ACHN (cell line): ENCODE measurements at regions not wholly inside any gene's neighbourhood (a gene's known extent, or its start where the extent isn't known, plus 50 kb on each side); places are given as distances from the start of the nearest gene placed in this dataset.
A peak's percentile ranks its signal among the peaks of the same experiment; 100 is the strongest.

Source experiments
- DNase-seq: peaks from one replicate; pipeline ENCODE4 v3.0.0-alpha.2; 2015
- in situ Hi-C: cut with HindIII; loops from 2 replicates; pipeline ENCODE4 v1.10.0; 2017; ENCODE audit warnings: low sequenced_read_pairs, low pct_ligation_motif_present, low pct_unique_long_range_greater_than_20kb

- DNase-seq: no peak
- in situ Hi-C loops: no loop called here
These were observed 610.8 kb downstream of the EPHA4 start for GRCh38 chr2:220961143-220961860.

GRCh38 chr2:220962556-220962955 lies 609.5 kb downstream of the EPHA4 start:
- DNase-seq: no peak
- in situ Hi-C loops: no loop called here

- in situ Hi-C loops: no loop called here
- no peak for DNase-seq
These were observed 609.0 kb downstream of the EPHA4 start for GRCh38 chr2:220963076-220963475.

- in situ Hi-C loops: no loop called here
- DNase-seq: no peak
These were observed 608.2 kb downstream of the EPHA4 start for GRCh38 chr2:220963930-220964329.

- peak; percentile 90 for DNase-seq
- in situ Hi-C loops: no loop called here
These were observed 605.5 kb downstream of the EPHA4 start for GRCh38 chr2:220966636-220967035.

GRCh38 chr2:220969348-220969747 lies 602.8 kb downstream of the EPHA4 start:
- in situ Hi-C loops: no loop called here

GRCh38 chr2:220980966-220981675 lies 591.0 kb downstream of the EPHA4 start:
- in situ Hi-C loops: no loop called here
- no peak for DNase-seq

More at GRCh38 chr2:220969348-220969747, 602.8 kb downstream of the EPHA4 start:
- DNase-seq: no peak

- in situ Hi-C loops: no loop called here
- DNase-seq: no peak
These were observed 590.2 kb downstream of the EPHA4 start for GRCh38 chr2:220981926-220982325.

- no peak for DNase-seq
- in situ Hi-C loops: no loop called here
These were observed 586.5 kb downstream of the EPHA4 start for GRCh38 chr2:220985561-220985960.

GRCh38 chr2:220987839-220988238 lies 584.3 kb downstream of the EPHA4 start:
- in situ Hi-C loops: no loop called here
- DNase-seq: no peak

GRCh38 chr2:220991972-220992371 lies 580.1 kb downstream of the EPHA4 start:
- in situ Hi-C loops: no loop called here
- no peak for DNase-seq

- no peak for DNase-seq
- in situ Hi-C loops: no loop called here
These were observed 577.3 kb downstream of the EPHA4 start for GRCh38 chr2:220994846-220995245.

GRCh38 chr2:220995581-220995980 lies 576.5 kb downstream of the EPHA4 start:
- in situ Hi-C loops: no loop called here
- no peak for DNase-seq

GRCh38 chr2:220998156-220998555 lies 573.9 kb downstream of the EPHA4 start:
- in situ Hi-C loops: no loop called here
- no peak for DNase-seq

- in situ Hi-C loops: no loop called here
- DNase-seq: no peak
These were observed 572.7 kb downstream of the EPHA4 start for GRCh38 chr2:220999356-220999755.

- no peak for DNase-seq
- in situ Hi-C loops: no loop called here
These were observed 570.7 kb downstream of the EPHA4 start for GRCh38 chr2:221001381-221001801.

GRCh38 chr2:221002101-221002685 lies 569.9 kb downstream of the EPHA4 start:
- DNase-seq: no peak

GRCh38 chr2:221005338-221005737 lies 566.8 kb downstream of the EPHA4 start:
- DNase-seq: no peak
- in situ Hi-C loops: no loop called here

More at GRCh38 chr2:221002101-221002685, 569.9 kb downstream of the EPHA4 start:
- in situ Hi-C loops: no loop called here

GRCh38 chr2:221006084-221006483 lies 566.0 kb downstream of the EPHA4 start:
- no peak for DNase-seq
- in situ Hi-C loops: no loop called here

GRCh38 chr2:221016551-221016950 lies 555.6 kb downstream of the EPHA4 start:
- in situ Hi-C loops: no loop called here
- no peak for DNase-seq
